ENCODE measurements at regions not wholly inside any gene's neighbourhood (a gene's known extent, or its start where the extent isn't known, plus 50 kb on each side); places are given as distances from the start of the nearest gene placed in this dataset.

DNA sequence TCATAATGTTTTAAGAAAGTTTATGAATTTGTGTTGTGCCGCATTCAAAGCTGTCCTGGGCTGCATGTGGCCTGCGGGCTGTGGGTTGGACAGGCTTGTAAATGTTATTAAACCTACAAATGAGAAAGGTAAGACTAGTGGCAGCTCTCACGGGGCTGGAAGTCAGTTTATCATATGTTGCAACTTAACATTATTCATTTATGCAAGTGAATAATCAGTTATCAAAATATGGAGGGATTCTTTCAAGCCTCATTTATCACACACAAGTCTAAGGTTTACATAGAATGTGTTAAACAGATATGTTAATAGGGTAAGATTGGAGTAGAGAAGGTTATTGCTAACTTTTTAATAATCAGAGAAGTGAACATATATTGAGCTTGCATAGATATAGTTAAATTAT is 442.5 kb upstream of the RGS6 start:
- Histone ChIP-seq H3K27me3 (no peaks in the 10 kb centered on the region), H3K36me3 (replicated peaks in 1 of 2; ENCODE audit: insufficient read depth in 1 of 2, low read depth in 2 of 2) (no peaks in the 10 kb centered on the region), H3K4me1 (peaks cover 10% of the 10 kb centered on the region), H3K4me3 (no peak overlapping the region), H3K27ac (no peak overlapping the region), H3K9me3 (no peaks in the 10 kb centered on the region)
- intact Hi-C loops (cut with DNase I): no loop called here
- DNase-seq: no peak
- 94 to 96% methylated on average over 3 of the region's 3 CpGs for WGBS, 2 donors
- no peak for TF ChIP-seq POLR2A (IDR thresholded peaks at IDR 0.05)
- TF ChIP-seq, protein P1, sequence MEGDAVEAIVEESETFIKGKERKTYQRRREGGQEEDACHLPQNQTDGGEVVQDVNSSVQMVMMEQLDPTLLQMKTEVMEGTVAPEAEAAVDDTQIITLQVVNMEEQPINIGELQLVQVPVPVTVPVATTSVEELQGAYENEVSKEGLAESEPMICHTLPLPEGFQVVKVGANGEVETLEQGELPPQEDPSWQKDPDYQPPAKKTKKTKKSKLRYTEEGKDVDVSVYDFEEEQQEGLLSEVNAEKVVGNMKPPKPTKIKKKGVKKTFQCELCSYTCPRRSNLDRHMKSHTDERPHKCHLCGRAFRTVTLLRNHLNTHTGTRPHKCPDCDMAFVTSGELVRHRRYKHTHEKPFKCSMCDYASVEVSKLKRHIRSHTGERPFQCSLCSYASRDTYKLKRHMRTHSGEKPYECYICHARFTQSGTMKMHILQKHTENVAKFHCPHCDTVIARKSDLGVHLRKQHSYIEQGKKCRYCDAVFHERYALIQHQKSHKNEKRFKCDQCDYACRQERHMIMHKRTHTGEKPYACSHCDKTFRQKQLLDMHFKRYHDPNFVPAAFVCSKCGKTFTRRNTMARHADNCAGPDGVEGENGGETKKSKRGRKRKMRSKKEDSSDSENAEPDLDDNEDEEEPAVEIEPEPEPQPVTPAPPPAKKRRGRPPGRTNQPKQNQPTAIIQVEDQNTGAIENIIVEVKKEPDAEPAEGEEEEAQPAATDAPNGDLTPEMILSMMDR (IDR thresholded peaks at IDR 0.05): no peak
- ATAC-seq: no peak

DNA sequence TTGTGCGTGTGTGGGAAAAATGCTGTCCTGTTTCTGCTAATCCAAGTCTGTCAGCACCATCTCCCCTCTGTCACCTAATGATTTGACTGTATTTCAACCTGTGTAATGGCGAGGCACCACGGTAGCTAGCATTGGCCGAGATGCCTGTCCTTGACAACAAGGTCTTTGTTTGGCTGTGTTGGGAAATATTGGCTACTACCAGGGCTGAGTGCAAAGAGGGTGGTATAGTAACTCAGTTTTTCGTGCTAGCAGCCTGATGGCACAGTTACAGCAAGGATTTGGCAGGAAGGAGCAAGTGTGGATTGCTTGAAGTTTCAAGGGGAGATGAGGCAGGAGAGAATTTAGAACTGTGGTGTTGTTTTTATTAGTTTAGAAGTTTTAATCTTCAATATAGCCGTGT is 440.3 kb upstream of the RGS6 start:
- ATAC-seq (peak; percentile 58), DNase-seq (peak; percentile 19 to 49 (median 30))
- no peaks in the 10 kb centered on the region for H3K27me3 ChIP-seq
- peak overlapping the region in 3 of 4 donors; percentile 1 to 36 (median 5) for H3K27ac ChIP-seq
- no peaks in the 10 kb centered on the region for H3K9me3 ChIP-seq
- no peaks in the 10 kb centered on the region for H3K36me3 ChIP-seq (replicated peaks in 1 of 2; ENCODE audit: insufficient read depth in 1 of 2, low read depth in 2 of 2)
- intact Hi-C loops (cut with DNase I): no loop called here
- H3K4me1 ChIP-seq: peaks cover 10% of the 10 kb centered on the region
- H3K4me3 ChIP-seq: no peak overlapping the region
- TF ChIP-seq POLR2A (IDR thresholded peaks at IDR 0.05): no peak
- TF ChIP-seq, protein P1 (IDR thresholded peaks at IDR 0.05): no peak
- 40 to 51% methylated on average over 6 of the region's 6 CpGs for WGBS, 2 donors

GRCh38 chr14:71492346-71492745 is 439.9 kb upstream of the RGS6 start:
- no peaks in the 10 kb centered on the region for H3K9me3 ChIP-seq
- H3K27me3 ChIP-seq: no peaks in the 10 kb centered on the region
- H3K4me1 ChIP-seq: peaks cover 12% of the 10 kb centered on the region
- TF ChIP-seq, protein P1 (IDR thresholded peaks at IDR 0.05): no peak
- TF ChIP-seq POLR2A (IDR thresholded peaks at IDR 0.05): no peak
- 80 to 85% methylated on average over 5 of the region's 5 CpGs for WGBS, 2 donors
- intact Hi-C loops (cut with DNase I): no loop called here
- no peak for DNase-seq
- H3K36me3 ChIP-seq (replicated peaks in 1 of 2; ENCODE audit: insufficient read depth in 1 of 2, low read depth in 2 of 2): no peaks in the 10 kb centered on the region
- H3K4me3 ChIP-seq: no peak overlapping the region
- H3K27ac ChIP-seq: peak overlapping the region in 2 of 4 donors; percentile 1 to 36
- no peak for ATAC-seq

GRCh38 chr14:71497645-71498086 is 434.6 kb upstream of the RGS6 start:
- H3K4me1 ChIP-seq: peaks cover 14% of the 10 kb centered on the region
- no peak overlapping the region for H3K4me3 ChIP-seq
- peak overlapping the region in 1 of 4 donors; percentile 9 for H3K27ac ChIP-seq
- 7 to 16% methylated on average over 2 of the region's 2 CpGs for WGBS, 2 donors
- H3K27me3 ChIP-seq: no peaks in the 10 kb centered on the region
- no peak for TF ChIP-seq POLR2A (IDR thresholded peaks at IDR 0.05)
- TF ChIP-seq, protein P1 (IDR thresholded peaks at IDR 0.05): no peak
- no peaks in the 10 kb centered on the region for H3K36me3 ChIP-seq (replicated peaks in 1 of 2; ENCODE audit: insufficient read depth in 1 of 2, low read depth in 2 of 2)
- intact Hi-C loops (cut with DNase I): no loop called here
- ATAC-seq (peak; percentile 35), DNase-seq (peak in 2 of 4 donors; percentile 25 to 27)
- no peaks in the 10 kb centered on the region for H3K9me3 ChIP-seq

GRCh38 chr14:71498212-71498611 is 434.0 kb upstream of the RGS6 start:
- TF ChIP-seq, protein P1 (IDR thresholded peaks at IDR 0.05): no peak
- TF ChIP-seq POLR2A (IDR thresholded peaks at IDR 0.05): no peak
- WGBS, 2 donors: 44 to 56% methylated on average over 1 of the region's 1 CpG
- no peak for ATAC-seq
- no peak for DNase-seq
- Histone ChIP-seq H3K9me3 (no peaks in the 10 kb centered on the region), H3K27ac (no peak overlapping the region), H3K27me3 (no peaks in the 10 kb centered on the region), H3K36me3 (replicated peaks in 1 of 2; ENCODE audit: insufficient read depth in 1 of 2, low read depth in 2 of 2) (no peaks in the 10 kb centered on the region), H3K4me3 (no peak overlapping the region), H3K4me1 (peaks cover 13% of the 10 kb centered on the region)
- intact Hi-C loops (cut with DNase I): no loop called here

Measured in body of pancreas (tissue), 4 donors.